Stimulated activated naive B cell treated with anti-CD40 and anti-IgM and Interleukin-4, amounts not matched to agents 10 μg/mL and 1 μg/mL and 100 μg/mL, for 72 hours (primary cell): ENCODE measurements at regions not wholly inside any gene's neighbourhood (a gene's known extent, or its start where the extent isn't known, plus 50 kb on each side); places are given as distances from the start of the nearest gene placed in this dataset.

Source experiments
- ATAC-seq, 2 donors: fragments of 150-1000 bp; cut with Tn5 transposase; replicated peaks; 2 replicates each; pipeline ENCODE4 v1.10.0; 2021; ENCODE audit warnings: moderate library complexity in 1 of 2
- DNase-seq: peaks from one replicate; pipeline ENCODE4 v3.0.0; 2021
- H3K27ac Mint-ChIP-seq: one replicate; pipeline ENCODE4 v1.8.0; 2022; ENCODE audit warnings: mild to moderate bottlenecking, mixed read lengths
- H3K27me3 Mint-ChIP-seq, 2 donors: one replicate each; pipeline ENCODE4 v1.8.0; 2022; ENCODE audit warnings: mixed read lengths in 2 of 2
- H3K36me3 Mint-ChIP-seq, 2 donors: one replicate each; pipeline ENCODE4 v1.8.0; 2022; ENCODE audit warnings: mixed read lengths in 2 of 2, mild to moderate bottlenecking in 1 of 2
- H3K4me1 Mint-ChIP-seq, 2 donors: one replicate each; pipeline ENCODE4 v1.8.0; 2022; ENCODE audit warnings: mixed read lengths in 2 of 2, mild to moderate bottlenecking in 1 of 2
- H3K4me3 Mint-ChIP-seq, 2 donors: one replicate each; pipeline ENCODE4 v1.8.0; 2022; ENCODE audit warnings: mild to moderate bottlenecking in 2 of 2, mixed read lengths in 2 of 2, moderate library complexity in 1 of 2
- H3K9me3 Mint-ChIP-seq, 2 donors: one replicate each; pipeline ENCODE4 v1.8.0; 2022; ENCODE audit warnings: mixed read lengths in 2 of 2, mild to moderate bottlenecking in 1 of 2

DNA sequence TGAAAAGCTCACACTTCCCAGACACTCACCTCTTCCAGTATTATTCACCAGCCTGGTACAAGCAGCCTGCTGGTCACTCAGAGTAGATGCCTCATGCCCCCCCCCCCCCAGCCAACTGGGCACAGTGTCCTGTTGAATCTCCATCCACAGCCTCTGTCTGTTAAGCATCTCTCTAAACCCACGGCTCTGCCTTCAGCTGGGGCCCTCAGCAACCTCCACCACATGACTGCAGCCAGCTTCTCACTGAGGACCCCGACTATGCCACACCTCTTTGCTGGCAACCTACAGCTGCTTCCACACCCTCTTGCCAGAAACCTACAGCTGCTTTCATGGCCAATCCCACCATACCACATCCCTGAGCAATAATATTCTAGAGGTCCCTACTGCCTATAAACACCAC lies 113.1 kb downstream of the RHOU start:
- Mint-ChIP-seq H3K4me1 (peaks cover 10 to 47% of the 10 kb centered on the region in 2 donors), H3K9me3 (peaks cover 0 to under 1% of the 10 kb centered on the region in 2 donors), H3K36me3 (no peaks in the 10 kb centered on the region), H3K27me3 (peaks cover 0 to 4% of the 10 kb centered on the region in 2 donors), H3K27ac (no peak overlapping the region), H3K4me3 (no peak overlapping the region)
- DNase-seq (no peak), ATAC-seq (no peak)

DNA sequence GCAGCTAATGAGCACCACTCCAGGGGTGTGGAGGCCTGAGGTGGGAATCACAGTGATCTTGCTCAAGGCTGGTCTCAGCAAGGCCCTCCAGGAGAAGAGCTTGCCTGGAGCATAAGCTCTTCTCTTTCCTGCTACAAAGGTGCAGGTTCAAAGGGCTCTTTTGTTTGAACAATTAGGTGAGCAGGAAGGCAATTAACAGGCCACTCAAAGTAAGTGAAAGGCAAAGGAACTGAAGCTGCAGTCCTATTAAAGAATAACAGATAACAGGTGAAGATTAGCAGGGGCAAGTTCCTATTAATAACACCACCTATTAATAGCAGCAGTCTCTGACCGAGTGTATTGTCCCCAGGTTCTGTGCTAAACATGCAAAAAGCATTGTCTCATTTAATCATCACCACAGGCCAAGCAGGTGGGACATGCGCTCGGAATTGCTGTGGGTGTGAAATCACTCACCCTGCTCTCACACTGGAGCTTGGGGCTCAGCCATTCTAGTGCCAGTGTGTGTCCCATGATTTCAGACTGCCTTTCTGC lies 113.8 kb downstream of the RHOU start:
- ATAC-seq (peak; percentile 30 to 42), DNase-seq (no peak)
- Mint-ChIP-seq H3K27me3 (peaks cover 0 to 4% of the 10 kb centered on the region in 2 donors), H3K27ac (peak overlapping the region; percentile 63), H3K4me1 (peaks cover 10 to 47% of the 10 kb centered on the region in 2 donors), H3K4me3 (peak overlapping the region in 1 of 2 donors; percentile 12), H3K36me3 (no peaks in the 10 kb centered on the region), H3K9me3 (no peaks in the 10 kb centered on the region)

DNA sequence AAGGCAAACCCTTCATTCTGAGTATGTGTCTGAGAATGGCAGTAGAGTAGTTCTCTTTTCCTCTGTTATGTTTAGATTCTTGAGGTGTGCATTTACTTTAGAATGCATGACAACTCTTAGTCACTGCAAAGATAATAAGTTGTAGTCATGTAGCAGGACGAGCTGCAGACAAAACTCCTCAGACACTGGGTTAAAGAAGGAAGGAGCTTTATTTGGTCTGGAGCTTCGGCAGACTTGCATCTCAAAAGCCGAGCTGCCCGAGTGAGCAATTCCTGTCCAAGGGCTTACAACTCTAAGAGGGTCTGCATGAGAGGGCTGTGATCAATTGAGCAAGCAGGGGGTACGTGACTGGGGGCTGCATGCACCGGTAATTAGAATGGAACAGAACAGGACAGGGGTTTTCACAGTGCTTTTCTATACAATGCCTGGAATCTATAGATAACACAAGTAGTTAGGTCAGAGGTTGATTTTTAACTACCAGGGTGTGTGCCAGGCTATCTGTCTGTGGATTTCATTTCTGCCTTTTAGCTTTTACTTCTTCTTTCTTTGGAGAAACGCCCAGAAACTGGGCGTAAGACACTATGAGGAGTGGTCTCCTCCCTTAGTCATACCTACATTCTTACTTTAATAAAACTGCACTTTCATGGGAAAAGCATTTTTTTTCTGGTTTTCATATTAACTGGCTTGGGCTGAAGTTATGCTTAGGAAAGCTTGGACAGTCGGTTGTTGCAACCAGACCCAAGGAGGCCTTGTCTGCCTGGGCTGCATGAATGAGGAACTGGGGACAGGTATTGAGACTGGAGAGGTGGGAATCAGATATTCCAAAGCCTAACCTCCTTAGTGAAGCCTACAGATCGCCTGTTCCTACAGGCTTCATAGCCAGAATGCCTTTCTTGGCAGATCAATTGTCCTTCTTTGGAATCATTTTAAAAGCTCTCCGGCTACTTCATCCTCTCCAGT lies 115.1 kb downstream of the RHOU start:
- H3K4me1 Mint-ChIP-seq: peaks cover 10 to 47% of the 10 kb centered on the region in 2 donors
- peaks cover 1% of the 10 kb centered on the region in 2 donors for H3K9me3 Mint-ChIP-seq
- H3K27ac Mint-ChIP-seq: peak overlapping the region; percentile 27
- H3K27me3 Mint-ChIP-seq: peaks cover 0 to 7% of the 10 kb centered on the region in 2 donors
- no peaks in the 10 kb centered on the region for H3K36me3 Mint-ChIP-seq
- no peak for DNase-seq
- peak overlapping the region in 1 of 2 donors; percentile 48 for H3K4me3 Mint-ChIP-seq
- peak; percentile 76 to 83 for ATAC-seq

DNA sequence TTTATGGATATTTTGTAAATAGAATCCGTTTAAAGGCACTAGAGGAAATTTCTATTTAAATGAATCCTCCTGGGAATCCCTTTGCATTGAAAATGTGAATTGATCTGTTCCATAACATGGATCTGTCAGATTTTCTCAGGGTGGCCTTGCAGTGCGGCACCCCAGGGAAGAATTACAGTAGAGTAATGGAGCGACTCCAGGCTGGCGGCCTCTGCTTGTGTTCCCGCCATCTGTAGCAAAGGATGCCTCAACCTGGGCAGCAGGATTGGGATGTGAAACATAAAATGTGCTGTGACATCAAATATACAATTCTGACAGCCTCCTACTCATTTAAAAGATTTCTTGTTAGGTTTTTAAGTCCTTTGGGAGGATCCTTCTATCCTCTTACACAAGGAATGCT lies 115.9 kb downstream of the RHOU start:
- Mint-ChIP-seq H3K27ac (no peak overlapping the region), H3K4me1 (peaks cover 10 to 47% of the 10 kb centered on the region in 2 donors), H3K27me3 (peaks cover 0 to 8% of the 10 kb centered on the region in 2 donors), H3K9me3 (peaks cover 5 to 9% of the 10 kb centered on the region in 2 donors), H3K4me3 (no peak overlapping the region), H3K36me3 (no peaks in the 10 kb centered on the region)
- DNase-seq (no peak), ATAC-seq (no peak)

DNA sequence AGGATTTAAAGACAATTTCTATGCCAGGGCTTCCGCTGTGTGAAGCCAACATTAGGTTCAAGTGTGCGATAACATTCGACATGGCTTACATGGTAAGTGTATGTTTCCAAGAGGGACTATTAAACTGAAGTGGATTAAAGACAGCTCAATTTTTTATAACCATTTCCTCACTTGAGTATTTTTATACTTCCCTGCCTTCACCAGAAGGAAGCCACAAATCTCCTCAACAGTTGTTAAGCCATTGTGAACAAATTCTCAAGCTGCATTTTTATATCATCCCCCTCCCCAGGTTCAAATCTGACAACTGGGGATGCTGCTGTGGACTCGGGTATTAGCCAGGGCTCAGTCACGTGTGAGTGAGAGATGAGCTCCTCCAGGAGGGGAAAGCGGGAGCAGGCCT lies 116.3 kb downstream of the RHOU start:
- Mint-ChIP-seq H3K4me1 (peaks cover 10 to 47% of the 10 kb centered on the region in 2 donors), H3K27ac (no peak overlapping the region), H3K36me3 (no peaks in the 10 kb centered on the region), H3K27me3 (peaks cover 0 to 8% of the 10 kb centered on the region in 2 donors), H3K9me3 (peaks cover 5 to 9% of the 10 kb centered on the region in 2 donors), H3K4me3 (no peak overlapping the region)
- DNase-seq (no peak), ATAC-seq (no peak)

DNA sequence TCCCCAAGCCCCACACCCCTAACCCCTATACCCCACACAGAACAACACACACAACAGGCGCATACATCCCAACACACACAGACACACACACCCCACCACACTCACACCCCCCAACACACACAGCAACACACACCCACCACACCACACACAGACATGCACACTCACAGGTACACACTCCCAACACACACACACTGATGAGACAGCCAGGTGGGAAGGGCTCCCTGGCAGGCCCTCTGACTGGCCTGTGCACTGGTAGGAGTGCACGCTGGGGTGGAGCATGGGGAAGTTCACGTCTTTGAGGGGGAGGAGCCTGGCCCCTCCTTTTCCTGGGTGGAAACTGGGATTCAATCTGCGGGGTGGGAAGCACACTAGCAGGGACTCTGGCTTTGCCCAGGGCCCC lies 116.7 kb downstream of the RHOU start:
- no peak overlapping the region for H3K27ac Mint-ChIP-seq
- ATAC-seq (no peak), DNase-seq (no peak)
- peaks cover 10 to 47% of the 10 kb centered on the region in 2 donors for H3K4me1 Mint-ChIP-seq
- no peaks in the 10 kb centered on the region for H3K36me3 Mint-ChIP-seq
- H3K27me3 Mint-ChIP-seq: peaks cover 0 to 8% of the 10 kb centered on the region in 2 donors
- peaks cover 5 to 9% of the 10 kb centered on the region in 2 donors for H3K9me3 Mint-ChIP-seq
- peak overlapping the region in 1 of 2 donors; percentile 64 for H3K4me3 Mint-ChIP-seq

DNA sequence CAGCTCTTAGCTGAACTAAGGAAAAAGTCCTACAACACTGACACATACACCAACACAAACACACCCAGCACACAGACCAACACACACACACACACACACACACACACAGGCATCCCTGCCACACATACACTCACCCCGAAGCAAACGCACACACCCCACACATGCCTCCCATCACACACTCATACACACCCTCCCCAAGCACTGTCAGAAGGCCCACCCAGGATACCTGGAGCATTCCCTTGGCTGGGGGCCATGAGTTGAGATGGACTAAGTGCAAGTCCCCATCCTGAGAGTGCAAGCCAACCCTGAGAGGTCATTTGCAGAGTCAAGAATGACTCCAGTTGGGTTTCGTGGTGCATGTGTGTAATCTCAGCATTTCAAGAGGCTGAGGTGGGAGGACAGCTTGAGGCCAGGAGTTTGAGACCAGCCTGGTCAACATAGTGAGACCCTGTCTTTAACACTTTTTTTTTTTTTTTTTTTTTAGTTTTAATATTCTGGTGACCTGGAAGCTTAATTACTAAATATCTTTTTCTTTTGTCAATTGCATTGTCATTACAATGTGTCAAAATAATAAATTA lies 117.3 kb downstream of the RHOU start:
- H3K4me3 Mint-ChIP-seq: no peak overlapping the region
- H3K9me3 Mint-ChIP-seq: peaks cover 5 to 9% of the 10 kb centered on the region in 2 donors
- H3K27ac Mint-ChIP-seq: no peak overlapping the region
- H3K4me1 Mint-ChIP-seq: peaks cover 10 to 47% of the 10 kb centered on the region in 2 donors
- ATAC-seq: no peak
- no peaks in the 10 kb centered on the region for H3K36me3 Mint-ChIP-seq
- no peak for DNase-seq
- H3K27me3 Mint-ChIP-seq: peaks cover 0 to 8% of the 10 kb centered on the region in 2 donors

DNA sequence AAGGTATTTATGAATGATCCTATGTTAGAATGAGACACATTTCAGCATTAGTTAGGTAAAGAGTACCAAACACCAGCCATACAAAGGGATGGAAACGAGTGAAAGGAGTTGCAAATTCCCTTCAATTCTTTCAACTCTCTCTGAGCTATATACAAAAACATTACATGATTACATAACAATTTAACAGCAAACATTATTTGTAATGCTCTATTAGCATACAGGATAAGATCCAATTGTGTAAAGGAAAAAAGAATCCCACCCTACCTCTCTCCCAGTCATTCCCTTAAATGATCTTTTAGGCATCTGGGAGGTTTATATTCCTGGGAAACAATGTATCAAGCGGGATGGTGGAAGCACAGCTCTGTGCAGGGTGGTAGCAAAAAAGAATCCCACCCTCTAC lies 117.9 kb downstream of the RHOU start:
- Mint-ChIP-seq H3K4me1 (peaks cover 10 to 41% of the 10 kb centered on the region in 2 donors), H3K4me3 (no peak overlapping the region), H3K36me3 (no peaks in the 10 kb centered on the region), H3K27ac (no peak overlapping the region), H3K9me3 (peaks cover 5 to 9% of the 10 kb centered on the region in 2 donors), H3K27me3 (peaks cover 0 to 8% of the 10 kb centered on the region in 2 donors)
- DNase-seq (no peak), ATAC-seq (no peak)

DNA sequence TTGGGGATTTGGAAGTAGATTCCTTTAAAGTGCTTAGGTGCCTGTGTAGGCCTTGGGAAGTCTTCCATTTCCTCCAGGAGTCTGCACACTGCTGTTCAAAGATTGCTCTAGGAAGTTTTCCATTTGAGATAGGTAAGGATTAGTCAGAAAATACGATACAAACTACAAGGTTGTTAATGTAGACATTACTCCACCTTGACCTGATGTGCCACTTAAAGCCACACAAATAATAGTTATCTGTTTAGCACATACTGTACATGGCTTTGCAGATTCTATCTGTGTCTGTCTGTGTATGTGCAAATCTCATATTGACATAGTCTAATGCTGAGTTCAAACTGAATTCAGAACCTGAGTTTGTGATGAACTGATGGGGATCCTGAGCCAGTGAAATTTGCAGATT lies 118.4 kb downstream of the RHOU start:
- Mint-ChIP-seq H3K27ac (no peak overlapping the region), H3K9me3 (peaks cover 5 to 9% of the 10 kb centered on the region in 2 donors), H3K36me3 (no peaks in the 10 kb centered on the region), H3K27me3 (peaks cover 0 to 8% of the 10 kb centered on the region in 2 donors), H3K4me3 (no peak overlapping the region), H3K4me1 (peaks cover 8 to 37% of the 10 kb centered on the region in 2 donors)
- ATAC-seq (no peak), DNase-seq (no peak)

DNA sequence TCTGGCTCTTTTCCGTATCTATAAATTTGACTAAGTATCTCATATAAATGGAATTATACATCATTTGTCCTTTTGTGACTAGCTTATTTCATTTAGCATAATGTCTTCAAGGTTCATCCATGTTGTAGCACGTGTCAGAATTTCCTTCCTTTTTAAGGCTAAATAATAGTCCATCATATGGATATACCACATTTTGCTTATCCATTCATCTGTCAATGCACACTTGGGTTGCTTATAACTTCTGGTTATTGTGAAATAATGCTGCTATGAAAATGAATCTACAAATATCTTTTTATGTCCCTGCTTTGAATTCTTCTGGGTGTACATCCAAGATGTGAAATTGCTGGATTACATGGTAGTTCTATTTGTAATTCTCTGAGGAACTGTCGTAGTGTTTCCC lies 119.6 kb downstream of the RHOU start:
- ATAC-seq (no peak), DNase-seq (no peak)
- no peak overlapping the region for H3K27ac Mint-ChIP-seq
- H3K4me1 Mint-ChIP-seq: peaks cover 8 to 24% of the 10 kb centered on the region in 2 donors
- peaks cover 0 to 13% of the 10 kb centered on the region in 2 donors for H3K27me3 Mint-ChIP-seq
- H3K4me3 Mint-ChIP-seq: no peak overlapping the region
- H3K9me3 Mint-ChIP-seq: peaks cover 5 to 9% of the 10 kb centered on the region in 2 donors
- H3K36me3 Mint-ChIP-seq: no peaks in the 10 kb centered on the region

DNA sequence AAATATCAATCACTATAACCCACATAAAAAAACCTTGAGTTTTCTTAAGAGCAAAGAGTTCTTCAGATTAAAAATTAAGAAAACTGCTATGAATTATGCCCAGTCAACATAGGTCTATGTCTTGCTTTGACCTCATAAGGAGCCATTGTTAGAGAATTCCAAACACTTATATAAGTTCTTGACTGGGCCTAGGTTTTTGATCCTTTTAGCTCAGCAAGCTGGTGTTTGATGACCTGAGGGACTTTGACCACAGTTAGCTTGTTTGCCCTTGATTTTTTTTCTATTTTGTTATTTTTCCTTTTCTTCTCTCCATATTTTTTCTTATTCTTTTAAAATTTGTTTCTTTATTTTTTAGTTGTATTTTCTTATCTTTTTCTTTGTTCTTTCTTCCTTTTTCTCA lies 122.3 kb downstream of the RHOU start:
- Mint-ChIP-seq H3K4me1 (peaks cover 0 to 2% of the 10 kb centered on the region in 2 donors), H3K9me3 (peaks cover 5 to 9% of the 10 kb centered on the region in 2 donors), H3K36me3 (no peaks in the 10 kb centered on the region), H3K27ac (no peak overlapping the region), H3K4me3 (no peak overlapping the region), H3K27me3 (peaks cover 0 to 13% of the 10 kb centered on the region in 2 donors)
- no peak for ATAC-seq
- DNase-seq: no peak

DNA sequence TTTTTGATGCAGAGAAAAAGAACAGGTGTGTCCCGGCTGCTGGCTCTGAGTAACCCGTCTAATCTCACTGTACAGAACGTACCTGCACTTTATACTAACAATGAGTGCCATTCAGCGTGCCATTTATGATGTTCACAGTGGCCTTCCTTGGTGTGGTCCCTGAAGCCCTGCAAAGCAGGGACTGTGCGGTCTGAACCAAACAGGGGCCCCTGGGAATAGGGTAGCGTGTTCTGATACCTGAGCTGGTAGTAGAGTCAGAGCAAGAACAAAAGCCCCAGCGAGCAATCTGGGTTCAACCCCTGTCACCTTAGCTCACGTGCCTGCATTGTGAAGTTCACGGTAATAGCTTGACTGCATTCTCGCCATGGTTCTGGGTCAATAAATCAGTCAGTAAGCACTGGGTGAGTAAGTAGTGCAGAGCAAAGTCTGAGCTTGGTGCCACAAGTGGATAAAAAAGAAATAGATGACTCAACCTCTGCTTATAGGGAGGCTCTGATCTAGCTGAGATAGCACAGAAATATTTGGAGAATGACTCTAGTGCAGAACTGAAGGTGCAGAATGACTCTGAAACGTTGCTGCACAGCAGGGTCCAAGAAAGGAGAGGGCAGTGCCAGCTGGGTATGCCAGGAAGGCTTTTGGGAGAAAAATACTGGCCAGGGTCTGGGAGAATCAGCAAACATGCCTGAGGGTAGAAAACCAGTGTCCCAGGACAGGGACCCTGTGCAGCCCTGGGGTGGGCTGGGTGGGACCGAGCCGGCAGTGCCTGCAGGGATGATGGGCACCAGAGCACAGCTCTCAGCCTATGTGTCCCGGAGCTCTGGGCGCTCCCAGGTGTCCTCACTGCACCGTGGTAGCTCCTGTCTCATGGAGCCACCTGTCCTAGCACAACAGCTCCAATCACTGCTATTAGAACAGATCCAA lies 125.9 kb downstream of the RHOU start:
- Mint-ChIP-seq H3K27me3 (peaks cover 0 to 8% of the 10 kb centered on the region in 2 donors), H3K4me1 (peaks cover 4 to 5% of the 10 kb centered on the region in 2 donors), H3K4me3 (no peak overlapping the region), H3K36me3 (no peaks in the 10 kb centered on the region), H3K27ac (no peak overlapping the region), H3K9me3 (peaks cover 0 to under 1% of the 10 kb centered on the region in 2 donors)
- DNase-seq (no peak), ATAC-seq (peak in 1 of 2 donors; percentile 61)

DNA sequence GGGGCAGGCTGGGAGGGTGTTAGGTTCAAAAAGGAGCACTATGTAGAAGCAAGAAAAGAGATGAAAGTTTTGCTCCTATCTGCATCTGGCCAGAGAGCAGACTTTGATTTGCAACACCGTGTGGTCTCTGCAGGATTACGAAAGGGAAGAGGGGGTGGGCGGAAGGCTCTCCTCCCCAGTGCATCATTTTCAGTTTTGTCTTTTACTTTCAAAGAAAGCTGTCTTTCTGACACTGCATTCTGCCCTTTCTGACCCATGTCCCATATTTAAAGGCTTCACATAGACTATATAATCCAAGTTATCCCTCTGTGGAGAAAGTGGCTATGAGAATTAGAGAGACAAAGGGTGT lies 126.5 kb downstream of the RHOU start:
- no peaks in the 10 kb centered on the region for H3K36me3 Mint-ChIP-seq
- peaks cover 0 to 8% of the 10 kb centered on the region in 2 donors for H3K27me3 Mint-ChIP-seq
- no peaks in the 10 kb centered on the region for H3K9me3 Mint-ChIP-seq
- no peak overlapping the region for H3K27ac Mint-ChIP-seq
- ATAC-seq (no peak), DNase-seq (no peak)
- H3K4me1 Mint-ChIP-seq: peaks cover 4 to 5% of the 10 kb centered on the region in 2 donors
- H3K4me3 Mint-ChIP-seq: no peak overlapping the region
